GM19438 (cell line): ENCODE measurements at regions not wholly inside any gene's neighbourhood (a gene's known extent, or its start where the extent isn't known, plus 50 kb on each side); places are given as distances from the start of the nearest gene placed in this dataset.

Experiments
- ATAC-seq: cut with Tn5 transposase; IDR thresholded peaks from one replicate; pipeline ENCODE4 v1.9.1; 2021; ENCODE audit warnings: low read depth; ENCODE audit not compliant: unreplicated experiment

DNA sequence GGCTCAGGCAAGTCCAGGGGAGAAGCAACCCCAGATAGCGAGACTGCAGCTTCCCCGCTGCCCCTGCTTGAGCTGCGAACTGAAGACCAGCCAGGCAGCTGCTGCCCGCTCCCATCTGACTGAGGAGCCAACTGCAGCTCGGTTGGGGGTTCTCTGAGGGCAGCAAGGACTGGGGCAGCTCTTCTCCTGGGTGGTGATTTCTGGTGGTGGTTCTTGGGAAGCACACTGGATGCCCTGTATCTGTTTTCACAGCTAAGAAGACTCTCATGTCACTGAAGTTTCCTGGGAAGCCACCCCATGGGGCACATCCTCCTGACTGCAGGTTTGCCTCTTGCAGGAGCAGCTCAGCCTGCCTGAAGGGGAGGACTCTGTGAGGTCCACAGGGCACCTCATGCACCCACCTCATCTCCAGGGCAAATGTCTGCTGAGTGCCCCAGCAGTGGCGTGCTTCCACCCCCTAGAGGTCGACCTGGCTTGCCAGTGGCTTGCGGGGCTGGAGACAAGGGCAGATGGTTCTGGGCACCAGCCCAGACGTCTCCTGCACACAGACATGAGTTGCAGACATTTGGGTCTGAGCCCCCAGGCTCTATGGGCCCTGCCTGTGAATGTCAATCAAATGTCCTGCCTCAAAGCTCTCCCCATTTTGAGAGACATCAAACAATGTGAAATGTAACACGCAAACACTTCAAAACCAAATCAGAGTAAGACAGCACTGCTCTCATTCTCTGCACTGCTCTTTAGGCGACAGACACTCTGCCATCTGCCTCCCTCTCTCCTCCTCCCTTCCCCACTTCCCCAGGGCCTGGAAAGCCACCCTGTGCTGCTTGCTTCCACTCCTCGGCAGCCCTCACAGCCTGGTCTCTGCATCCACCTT is 800.9 kb downstream of the BRD1 start:
- ATAC-seq: no peak

DNA sequence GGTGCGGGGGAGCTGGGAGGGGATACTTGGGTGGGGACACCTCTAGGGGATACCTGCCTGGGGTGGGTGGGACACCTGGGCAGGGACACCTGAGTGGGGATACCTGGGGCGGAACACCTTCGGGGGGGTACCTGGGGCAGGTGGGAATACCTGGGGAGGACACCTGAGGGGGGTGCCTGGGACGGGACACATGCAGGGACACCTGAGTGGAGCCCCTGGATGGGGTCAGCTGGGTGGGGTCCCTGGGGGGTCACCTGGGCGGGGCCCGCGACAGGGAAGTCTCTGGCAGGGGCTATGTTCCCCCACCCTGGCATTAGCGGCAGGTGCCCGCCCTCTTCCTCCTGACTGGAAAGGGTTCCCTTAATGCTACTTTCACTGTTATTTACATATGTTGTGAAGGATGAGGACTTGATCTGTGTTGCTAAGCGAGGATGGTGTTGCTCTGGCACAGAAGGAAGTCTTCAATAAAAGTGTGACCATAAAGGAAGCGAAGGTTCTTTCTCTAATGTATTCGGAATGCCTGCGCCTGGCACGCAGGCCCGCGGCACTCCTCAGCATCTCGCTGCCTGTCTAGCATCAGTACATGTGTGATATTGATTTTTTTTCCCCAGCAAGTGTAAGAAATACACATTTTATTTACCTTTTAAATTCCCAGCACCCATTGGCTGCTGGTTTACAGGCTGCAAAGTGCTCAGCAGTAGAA is 801.7 kb downstream of the BRD1 start:
- no peak for ATAC-seq

DNA sequence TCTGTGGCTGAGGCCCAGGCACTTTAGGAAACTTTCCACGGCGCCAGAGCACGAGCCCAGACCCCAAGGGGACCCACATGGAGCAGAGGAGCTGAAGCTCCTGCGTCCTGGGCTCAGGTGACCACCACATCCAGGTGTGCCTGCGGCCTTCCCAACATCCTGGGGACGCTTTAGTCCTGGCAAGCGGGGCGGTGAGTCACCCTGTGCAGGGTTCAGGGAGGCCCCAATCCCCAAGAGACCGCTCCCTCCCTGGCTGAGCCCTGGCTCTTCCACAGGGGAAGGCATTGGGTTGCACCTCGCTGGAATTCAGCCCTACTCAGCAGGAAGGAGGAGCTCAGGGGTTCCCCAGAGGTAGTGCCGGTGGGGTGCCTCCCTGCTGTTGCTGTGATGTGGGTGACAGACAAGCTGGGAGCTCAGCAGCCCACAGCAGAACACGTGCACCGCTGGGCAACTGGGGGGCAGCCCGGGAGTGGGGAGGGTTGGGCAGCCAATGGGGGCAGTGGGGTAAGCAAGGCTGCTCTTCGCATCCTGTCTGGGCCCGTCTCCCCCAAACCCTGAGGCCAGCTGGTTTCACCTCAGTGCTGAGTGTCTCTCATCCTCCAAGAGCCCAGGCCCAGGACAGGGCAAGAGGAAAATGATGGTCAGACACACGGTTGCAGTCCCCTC is 802.8 kb downstream of the BRD1 start:
- ATAC-seq: no peak

DNA sequence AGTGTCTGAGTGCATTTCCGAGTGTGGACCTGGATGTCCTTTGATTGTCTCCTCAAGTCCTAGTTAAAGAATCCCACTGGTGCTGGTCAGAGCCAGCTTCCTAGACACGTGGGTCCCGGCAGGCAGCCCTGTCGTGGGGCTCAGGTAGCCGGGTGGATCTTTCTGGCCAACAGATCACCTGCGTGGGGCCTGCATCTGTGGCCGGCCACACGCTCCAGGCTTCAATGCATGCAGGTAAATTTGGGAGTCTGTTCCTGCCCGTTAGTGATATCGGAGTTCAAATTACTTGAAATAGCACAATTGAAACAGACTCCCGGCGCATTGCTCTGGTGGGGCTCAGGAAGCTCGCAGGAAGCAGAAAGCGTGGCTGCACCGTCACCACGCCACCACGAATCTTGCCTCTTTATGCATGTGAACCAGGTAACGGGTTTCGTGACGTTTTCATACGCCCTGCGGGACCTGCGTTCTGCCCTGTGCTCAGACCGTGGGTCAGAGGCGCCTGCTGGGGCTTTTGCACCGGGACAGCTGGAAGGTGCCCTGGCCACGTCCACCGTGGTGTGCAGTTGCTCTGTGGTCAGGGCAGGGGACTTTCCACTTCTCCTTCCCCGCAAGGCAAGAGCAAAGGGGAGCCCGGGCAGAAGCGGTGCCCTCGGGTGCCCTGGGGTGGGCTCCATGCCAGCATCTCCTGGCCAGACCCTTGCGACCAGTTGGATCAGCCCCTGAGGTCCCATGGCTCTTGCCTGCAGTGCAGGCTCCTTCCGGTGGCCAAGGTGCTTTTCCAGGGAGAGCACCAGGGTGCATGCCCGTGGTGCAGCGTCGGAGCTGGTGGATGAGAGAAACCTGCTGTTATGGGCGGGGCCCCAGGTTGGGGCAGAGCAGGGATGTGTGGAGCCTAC is 803.5 kb downstream of the BRD1 start:
- ATAC-seq: no peak

DNA sequence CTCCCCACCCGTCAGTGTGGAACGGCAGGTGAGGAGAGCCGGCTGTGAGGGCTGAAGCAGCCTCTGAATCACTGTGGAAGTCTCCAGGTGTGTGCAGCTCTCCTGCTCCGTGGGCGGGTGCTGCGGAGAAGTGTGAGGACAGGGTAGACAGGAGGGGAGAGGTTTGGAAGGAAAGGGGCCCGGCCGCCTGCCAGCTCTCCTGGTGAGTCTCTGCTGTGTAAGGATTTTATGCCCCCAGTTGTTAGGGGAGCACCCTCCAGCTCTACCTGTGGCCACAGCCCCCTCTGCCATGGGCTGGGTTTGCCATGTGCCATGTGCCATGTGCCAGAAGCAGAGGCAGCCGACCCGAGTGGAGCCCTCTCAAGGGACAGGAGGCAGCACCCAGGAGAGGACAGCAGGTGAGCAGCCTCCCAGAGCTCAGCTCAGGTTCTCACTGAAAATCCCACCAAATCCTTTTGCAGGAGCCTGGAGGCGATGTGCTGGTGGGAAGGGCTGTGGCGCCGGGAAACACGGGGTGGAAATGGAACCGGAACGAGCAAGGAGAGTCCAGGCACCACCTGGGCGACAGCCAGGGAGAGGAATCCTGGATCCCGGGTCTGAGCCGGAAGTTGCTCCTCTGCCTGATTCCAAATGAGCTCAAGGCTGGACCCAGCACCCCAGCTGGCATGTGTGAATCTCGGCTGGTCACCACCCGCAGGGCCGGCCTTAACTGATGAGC is 804.4 kb downstream of the BRD1 start:
- ATAC-seq: no peak

DNA sequence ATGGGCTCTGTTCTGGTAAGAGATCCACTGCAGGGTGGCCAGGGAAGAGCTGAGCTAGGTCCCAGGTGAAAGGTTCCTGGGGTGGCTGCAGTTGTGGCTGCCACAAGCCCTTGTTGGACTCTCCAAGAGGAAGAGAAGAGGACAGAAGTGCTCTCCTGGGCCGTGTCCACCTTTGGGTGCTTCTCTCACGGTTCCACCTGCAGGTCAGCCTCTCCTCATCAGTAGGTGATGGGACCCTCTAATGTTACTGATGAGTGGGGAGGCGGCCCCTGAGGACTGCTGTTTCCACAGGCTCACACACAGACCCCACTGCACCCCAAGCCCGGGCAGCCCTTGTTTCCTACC is 804.9 kb downstream of the BRD1 start:
- no peak for ATAC-seq

DNA sequence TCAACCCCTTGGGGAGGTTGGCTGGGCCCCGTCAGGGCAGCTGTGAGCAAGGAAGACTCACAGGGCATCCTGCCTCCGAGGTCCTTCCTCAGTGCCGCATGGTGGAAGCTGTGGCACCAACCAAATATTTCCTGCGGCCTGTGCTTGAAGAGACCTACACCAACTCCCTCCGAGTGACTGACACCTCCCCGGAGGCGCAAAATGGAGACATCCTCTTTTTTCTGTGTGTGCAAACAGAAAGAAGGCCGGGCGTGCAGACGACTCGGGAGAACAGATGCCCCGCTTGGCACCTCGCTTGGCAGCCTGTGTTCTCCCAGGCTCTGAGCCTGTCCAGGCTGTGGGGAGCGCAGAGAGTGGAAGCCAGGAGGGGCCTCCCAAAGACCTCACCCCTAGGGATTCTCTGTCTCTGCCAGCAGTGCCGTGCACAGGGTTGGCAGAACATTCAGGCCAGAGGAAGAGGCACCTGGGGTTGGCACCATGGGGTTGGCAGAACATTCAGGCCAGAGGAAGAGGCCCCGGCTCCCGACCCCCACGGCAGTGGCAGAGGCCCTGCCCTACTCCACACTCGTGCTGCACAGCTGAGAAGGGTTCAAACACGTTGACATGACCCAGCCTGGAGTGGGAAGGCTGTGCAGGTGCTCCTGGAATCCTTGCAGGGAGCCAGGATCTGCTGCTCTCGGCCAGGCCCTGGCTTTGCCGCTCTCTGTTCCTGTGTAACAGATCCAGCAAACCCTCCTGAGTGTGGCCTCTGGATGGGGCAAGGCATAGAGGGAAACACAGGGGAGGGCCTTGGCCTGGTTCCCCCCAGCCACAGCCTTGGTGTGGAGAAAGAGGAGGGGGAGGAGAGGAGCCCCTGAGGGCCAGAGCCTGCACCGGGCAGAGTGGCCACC is 805.5 kb downstream of the BRD1 start:
- no peak for ATAC-seq

DNA sequence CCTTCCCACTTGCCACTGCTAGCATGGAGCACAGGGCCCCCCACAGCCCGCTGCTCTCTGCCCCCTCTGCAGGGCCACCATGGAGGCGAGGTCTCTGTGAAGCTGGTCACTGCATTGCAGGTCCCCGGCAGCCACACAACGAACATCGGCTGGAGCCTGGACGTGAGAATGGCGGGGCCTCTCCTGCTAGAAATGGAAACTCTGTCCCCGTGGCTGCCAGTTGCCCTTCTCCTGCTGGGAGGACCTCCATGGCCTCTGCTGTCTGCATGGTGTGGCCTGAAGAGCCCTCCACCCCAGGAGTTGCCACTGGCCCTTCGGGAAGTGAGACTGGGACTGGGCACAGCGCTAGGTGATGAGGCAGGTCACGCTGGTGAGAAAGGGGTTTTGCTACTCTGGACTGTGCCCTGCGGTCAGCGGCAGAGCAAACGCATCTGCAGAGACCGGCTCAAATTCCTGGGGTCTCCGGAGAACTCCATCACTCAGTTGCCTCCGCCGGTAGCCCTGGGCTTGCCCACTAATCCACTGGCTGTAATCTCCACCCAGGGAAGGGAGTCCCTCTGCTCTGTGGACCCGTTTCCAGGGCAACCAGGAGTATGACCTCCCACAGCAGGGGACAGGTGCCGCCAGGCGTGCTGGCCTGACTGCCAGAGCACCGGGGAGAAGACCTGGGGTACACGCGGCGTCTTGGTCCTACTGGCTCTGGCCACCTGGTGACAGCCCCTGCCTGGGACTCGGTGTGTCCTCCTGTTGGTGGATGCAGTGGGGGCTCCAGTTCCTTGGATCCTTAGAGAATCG is 806.3 kb downstream of the BRD1 start:
- ATAC-seq: no peak

DNA sequence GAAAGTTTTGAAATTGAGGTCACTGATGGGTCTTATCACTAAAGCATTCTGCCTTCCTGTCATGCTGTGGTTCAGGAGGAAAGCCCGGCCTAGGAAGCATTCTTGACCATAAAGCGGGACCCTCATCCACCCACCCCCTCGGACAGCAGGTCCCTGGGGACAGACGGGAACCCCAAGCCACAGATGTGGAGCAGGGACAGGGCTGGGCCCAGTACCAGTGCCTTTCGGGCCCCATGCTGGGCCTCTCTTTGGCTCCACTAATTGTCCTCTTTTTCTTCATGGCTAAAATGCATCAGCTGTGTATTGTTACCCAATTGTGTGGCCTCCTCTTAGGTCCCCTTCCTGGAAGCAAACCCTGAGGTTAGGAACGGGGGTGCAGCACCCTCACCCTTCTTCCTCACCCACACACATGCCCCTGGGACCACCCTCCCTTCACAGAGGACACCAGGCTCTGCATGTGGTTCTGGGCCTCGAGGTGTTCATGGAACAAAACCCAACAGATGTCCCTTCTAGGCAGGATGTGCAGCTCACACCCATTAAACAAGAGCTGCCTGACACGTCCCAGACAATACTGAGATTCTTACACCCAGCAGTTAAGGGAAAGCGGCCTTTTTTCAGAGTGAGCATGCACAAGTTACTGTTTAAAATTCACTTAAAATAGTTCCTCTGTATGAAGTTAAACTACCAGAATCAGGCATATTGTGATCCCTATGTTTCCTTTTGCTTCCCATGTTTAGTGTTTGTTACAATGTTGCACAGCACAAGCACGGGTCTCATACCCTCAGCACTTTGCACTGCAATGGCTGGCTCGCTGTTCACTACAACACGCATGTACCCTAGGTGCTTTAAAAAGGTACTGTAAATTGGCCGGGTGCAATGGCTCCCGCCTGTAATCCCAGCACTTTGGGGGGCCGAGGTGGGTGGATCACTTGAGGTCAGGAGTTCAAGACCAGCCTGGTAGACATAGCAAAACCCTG is 807.6 kb downstream of the BRD1 start:
- no peak for ATAC-seq

DNA sequence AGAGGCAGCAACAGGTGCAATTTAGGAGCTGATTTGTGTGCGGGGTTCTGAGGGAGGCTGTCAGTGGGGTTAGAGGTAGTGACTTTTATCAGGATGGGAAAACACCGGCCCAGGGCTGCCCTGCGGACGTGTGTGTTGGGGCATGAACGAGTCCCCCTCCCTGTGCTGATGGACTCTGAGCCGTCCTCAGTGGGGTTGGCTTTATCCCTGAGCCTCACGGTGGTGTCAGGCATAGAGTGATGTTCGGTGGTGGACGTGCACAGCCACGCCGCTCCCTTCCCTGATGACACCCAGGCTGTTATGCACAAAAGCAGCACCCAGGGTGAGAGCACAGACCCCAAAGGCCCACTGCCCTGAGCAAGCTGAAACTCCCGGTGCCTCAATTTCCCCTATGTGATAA is 809.1 kb downstream of the BRD1 start:
- ATAC-seq: no peak

DNA sequence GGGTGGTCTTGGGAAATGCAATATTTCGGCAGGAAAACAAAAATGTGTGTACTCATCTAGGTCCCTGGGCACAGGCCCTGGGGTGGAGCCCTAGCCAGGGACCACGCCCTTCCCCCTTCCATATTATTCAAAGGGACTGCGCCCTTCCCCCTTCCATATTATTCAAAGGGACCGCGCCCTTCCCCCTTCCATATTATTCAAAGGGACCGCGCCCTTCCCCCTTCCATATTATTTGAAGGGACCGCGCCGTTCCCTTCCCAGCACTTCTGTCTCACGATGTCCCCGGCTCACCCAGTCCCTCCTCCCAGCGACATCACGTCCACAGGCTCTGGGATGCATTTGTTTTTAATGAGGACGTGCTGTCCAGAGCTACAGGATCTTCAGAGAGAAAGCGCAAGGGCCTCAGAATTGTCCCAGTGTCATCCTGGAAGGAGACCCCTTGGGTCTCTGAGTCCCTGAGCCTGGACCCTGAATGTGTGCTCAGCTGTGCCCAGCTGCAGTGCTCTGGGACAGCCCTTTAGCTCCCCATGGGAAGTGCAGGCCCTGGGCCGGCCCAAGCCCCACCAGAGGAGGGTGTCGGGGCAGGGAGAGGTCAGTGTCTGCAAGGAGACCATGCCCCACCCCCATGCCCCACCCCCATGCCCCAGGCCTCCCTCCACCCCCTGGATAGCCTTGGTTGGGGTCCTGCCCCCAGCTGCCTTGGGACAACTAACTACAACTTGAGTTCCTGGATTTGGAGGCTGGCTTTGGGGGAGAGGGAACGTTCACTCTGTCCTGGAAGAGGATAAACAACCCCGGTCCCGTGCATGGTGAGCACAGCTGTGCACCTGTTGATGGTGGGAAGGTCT is 810.0 kb downstream of the BRD1 start:
- no peak for ATAC-seq

DNA sequence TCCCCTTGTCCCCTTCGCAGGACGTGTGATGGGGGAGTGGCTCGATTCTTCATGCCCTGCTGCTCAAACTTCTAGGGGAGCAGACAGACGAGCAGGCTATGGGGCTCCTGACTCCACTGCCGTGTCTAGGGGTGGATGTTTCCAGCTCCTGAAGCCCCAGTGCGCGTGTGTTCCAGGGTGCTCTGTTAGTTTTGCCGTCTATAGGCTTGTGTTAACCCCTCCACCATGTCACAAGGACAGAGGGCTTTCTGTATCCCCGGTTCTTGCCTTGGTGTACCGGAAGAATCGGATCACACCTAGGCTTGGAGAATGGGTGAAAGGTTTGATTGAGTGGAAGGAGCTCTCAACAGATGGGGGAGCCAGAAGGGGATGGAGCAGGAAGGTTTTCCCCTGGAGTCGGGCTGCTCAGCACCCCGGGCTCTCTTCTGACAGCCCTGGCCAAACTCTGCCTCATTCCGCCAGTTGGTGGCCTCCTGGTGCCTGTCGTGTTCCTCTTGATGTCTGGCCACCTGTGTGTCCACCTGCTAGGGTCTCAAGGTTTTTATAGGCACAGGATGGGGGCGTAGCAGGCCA is 810.7 kb downstream of the BRD1 start:
- ATAC-seq: no peak

DNA sequence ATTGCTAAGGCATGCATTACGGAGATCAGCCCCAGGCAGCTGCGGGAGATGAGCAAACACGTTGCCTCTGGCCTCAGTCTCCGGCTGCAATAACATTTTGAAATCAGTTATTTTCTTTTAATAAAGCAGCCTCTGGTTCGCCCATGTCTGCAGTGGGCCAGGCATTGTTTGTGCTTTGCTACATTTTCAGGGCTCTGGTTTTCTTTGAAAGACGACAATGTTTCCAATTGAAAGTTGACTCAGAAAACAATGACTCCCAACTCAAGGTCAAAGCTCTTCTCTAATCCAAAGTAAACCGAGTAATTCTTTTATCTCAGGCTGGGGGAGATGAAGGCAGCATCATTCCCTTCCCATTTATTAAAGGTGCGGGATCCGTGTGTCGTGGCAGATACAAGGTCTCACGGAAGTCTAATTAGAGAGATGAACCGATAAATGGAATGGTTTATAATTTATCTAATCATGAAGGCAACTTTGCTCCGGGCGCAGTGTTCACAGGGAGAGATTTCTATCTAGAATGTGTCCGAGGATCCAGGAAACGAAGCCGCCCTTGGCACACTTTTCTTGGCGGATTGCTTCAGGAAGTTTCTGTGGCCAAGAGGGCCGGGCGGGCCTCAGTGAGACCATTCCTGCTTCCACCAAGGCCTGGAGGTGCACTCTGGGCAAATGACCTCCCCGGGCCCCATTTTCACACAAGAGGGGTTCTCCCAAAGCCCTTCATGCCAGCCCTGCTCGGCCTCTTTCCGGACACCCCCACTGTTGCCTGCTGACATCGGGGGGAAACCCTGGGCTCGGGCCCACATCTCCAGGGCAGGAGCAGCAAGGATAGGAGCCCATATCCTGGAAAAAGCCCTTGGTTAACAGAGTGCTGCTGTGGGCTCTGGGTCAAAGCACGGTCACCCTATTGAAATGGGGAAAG is 811.4 kb downstream of the BRD1 start:
- ATAC-seq: no peak

DNA sequence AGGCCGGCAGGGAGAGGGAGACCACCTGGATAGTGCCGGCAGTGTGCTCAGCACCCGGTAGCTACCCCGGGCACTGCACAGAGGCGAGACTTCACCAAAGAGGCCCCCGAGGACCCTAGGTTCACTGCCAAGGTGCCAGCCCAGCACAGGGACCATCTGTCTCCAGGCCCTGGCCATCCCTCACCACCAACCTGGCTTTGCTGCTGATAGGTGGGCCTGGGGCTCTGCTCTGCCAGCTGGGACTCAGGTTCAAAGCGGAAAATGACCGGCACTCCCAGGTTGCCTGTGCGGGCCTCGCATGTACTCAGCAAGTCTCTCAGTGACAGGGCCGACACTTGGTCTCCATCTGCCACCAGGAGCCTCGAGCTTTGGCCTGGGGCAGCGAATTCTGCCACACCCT is 812.2 kb downstream of the BRD1 start:
- ATAC-seq: no peak
